HG03108 (cell line): ENCODE measurements at regions not wholly inside any gene's neighbourhood (a gene's known extent, or its start where the extent isn't known, plus 50 kb on each side); places are given as distances from the start of the nearest gene placed in this dataset.
"Not testable (repeated sequence)": the region's sequence is repeated elsewhere in the genome, so short reads cannot be mapped to it uniquely, and the experiment has no call there.

Experiments used
- ATAC-seq: cut with Tn5 transposase; IDR thresholded peaks from one replicate; pipeline ENCODE4 v1.9.1; 2021; ENCODE audit warnings: moderate library complexity; ENCODE audit not compliant: unreplicated experiment

- ATAC-seq, result no peak
Measured at GRCh38 chr17:20896153-20896649, 146.6 kb downstream of the USP22 start.

DNA sequence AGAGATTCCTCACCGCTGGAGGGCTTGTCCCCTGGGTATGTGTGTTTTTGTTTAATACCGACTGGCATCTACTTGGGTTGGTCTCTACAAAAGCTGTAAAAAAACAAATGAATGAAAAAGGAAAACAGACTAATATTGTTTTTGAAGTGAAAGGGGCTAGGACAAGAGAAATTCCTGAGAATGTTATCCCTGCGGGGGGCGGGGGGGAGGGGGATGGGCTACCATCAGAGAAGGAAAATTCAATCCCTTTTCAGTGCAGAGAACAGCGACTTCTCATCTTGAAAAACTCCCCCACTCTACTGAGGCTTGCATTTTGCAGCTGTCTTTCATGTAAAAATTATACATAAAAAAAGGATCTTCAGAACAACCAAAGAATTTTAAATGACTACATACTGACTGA lies 144.1 kb downstream of the USP22 start:
- ATAC-seq, result not testable (repeated sequence)

- ATAC-seq, result not testable (repeated sequence)
Measured at GRCh38 chr17:20902496-20902895, 140.3 kb downstream of the USP22 start.

DNA sequence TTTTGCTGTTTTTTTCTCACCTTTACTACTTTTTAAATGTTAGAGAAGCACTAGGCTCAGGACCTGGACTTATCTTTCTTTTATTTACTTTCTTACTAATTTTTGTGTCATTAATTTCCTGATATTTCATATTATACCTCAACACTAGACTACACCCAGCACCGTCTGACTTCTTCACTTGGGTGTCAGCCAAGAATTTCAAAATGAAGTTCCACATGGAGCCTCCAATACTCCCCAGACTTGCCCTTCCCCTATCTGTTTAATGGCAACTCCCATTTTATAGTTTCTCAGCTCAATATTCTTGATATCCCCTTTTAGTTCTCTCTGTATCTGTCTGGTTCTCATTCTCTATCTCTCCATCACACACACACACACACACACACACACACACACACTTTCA lies 139.3 kb downstream of the USP22 start:
- not testable (repeated sequence) for ATAC-seq

DNA sequence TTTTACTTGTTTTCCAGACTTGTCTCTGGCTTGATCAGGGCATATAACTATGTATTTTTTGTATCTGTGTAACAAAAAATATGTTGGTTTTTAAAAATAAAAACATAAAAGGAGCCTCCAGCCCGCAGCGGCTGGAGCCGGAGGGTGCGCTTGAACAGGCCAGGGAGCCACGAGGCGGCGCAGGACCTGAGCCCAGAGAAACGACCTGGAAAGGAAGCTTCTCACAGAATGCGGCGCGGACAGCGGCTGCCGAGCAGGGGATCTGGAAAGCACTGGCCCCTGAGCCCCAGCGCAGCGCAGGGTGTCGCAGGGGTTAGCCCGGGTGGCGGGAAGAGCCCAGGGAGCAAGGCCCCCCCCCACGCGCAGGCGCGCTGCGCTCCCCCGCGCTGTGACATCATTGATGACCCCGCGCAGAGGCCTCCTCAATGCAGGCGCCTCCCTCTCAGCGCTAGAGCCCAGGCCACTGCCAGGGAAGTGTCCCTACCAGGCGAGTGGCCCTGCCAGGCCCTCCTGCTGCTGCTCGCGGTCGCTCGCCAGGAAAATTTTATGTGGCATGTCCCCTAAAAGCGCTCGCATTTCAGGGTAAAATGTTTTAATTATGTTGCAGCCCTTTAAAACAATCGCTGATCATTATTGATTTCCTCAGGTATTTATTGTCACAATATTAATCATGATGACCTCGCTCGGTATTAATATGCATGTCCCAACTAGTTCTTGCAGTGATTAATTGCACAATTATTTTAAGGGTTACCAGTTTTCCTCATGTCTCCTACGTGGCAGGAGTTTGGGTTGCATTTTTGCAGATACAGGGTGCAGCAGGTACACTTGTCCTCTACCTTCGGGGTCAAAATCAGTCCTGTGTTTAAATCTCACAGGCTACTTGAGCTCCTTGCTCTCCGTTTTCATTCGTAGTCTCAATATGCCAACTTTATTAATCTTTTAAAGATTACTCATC lies 134.2 kb downstream of the USP22 start:
- ATAC-seq, result peak; percentile 88

GRCh38 chr17:20914658-20915057 lies 128.2 kb downstream of the USP22 start:
- ATAC-seq, result no peak

- ATAC-seq, result no peak
Measured at GRCh38 chr17:20916383-20916782, 126.4 kb downstream of the USP22 start.

DNA sequence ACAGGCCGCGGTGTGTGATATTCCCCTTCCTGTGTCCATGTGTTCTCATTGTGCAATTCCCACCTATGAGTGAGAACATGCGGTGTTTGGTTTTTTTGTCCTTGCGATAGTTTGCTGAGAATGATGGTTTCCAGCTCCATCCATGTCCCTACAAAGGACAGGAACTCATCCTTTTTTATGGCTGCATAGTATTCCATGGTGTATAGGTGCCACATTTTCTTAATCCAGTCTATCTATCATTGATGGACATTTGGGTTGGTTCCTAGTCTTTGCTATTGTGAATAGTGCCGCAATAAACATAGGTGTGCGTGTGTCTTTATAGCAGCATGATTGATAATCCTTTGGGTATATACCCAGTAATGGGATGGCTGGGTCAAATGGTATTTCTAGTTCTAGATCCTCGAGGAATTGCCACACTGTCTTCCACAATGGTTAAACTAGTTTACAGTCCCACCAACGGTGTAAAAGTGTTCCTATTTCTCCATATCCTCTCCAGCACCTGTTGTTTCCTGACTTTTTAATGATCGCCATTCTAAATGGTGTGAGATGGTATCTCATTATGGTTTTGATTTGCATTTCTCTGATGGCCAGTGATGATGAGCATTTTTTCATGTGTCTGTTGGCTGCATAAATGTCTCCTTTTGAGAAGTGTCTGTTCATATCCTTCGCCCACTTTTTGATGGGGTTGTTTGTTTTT lies 125.1 kb downstream of the USP22 start:
- not testable (repeated sequence) for ATAC-seq

DNA sequence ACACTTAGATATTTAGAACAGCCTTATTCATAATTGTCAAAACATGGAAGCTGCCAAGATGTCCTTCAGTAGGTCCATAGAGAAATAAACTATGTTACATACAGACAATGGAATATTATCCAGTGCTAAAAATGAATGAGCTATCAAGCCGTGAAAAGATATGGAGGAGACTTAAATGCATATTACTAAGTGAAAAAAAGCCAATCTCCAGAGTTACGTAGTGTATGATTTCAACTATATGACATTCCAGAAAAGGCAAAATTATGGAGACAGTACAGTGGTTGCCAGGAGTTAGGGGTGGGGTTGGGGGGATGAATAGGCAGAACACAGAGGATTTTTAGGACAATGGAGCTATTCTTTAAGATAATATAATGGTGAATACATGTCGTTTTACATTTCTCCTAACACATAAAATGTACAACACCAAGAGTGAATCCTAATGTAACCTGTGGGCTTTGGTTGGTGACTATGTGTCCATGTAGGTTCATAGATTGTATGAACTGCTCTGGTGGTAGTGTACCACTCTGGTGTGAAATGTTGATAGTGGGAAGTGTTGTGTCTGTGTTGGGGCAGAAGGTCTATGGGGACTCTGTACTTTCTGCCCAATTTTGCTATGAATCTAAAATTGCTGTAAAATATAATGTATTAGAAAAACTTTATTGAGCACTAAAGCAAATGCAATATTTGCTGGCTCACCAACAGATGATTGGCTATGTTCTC lies 122.6 kb downstream of the USP22 start:
- no peak for ATAC-seq

GRCh38 chr17:20920815-20921199 lies 122.0 kb downstream of the USP22 start:
- ATAC-seq, result no peak

- no peak for ATAC-seq
Measured at GRCh38 chr17:20922128-20922670, 120.6 kb downstream of the USP22 start.

GRCh38 chr17:20924306-20924705 lies 118.5 kb downstream of the USP22 start:
- no peak for ATAC-seq

DNA sequence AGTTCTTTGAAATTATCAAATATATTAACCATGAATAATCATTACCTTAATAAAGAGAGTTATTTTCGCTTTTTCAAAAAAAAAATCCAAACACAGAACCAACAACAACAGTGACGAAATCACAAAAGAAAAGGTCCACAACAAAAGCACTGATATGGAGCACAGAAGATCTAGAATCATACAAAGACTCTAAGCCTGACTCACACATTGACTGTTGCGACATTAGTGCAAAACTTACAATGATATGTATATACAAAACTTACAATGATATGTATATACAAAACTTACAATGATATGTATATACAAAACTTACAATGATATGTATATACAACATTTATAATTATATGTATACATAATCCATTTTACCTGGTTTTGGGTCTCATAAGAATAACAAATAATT lies 117.7 kb downstream of the USP22 start:
- ATAC-seq, result no peak

DNA sequence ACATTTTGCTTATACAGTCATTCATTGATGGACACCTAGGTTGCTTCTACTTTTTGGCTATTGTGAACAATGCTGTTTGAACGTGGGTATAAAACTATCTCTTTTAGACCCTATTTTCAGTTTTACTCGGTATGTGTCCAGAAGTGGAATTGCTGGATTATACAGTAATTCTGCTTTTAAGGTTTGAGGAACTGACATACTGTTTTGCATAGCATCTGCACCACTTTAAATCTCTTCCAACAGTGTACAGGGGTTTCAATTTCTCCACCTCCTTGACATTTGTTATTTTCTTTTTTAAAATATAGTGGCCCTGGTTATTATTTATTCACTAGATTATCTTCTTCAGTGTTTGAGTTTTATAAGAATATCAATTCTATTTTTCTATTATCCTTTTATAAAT lies 116.9 kb downstream of the USP22 start:
- no peak for ATAC-seq

DNA sequence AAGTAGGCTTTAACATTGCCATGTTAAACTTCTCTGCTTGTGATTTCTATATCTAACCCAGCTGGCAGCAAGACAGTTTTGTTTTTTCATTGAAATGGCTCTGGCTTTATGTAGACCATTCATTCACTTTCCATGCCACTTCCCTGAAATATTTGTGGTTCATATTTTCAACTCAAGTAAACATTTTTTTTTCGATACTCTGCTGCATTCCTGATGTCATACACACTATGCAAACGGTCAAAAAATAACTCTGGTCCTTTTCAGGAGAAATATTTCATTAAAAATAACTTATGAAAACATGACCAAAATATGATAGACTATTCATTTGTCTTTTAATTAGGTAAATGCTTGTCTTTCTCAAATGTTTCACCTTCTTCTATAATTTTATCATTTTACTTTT lies 116.3 kb downstream of the USP22 start:
- ATAC-seq, result no peak

- ATAC-seq, result no peak
Measured at GRCh38 chr17:20927308-20927977, 115.4 kb downstream of the USP22 start.

GRCh38 chr17:20929334-20929733 lies 113.5 kb downstream of the USP22 start:
- ATAC-seq, result no peak

DNA sequence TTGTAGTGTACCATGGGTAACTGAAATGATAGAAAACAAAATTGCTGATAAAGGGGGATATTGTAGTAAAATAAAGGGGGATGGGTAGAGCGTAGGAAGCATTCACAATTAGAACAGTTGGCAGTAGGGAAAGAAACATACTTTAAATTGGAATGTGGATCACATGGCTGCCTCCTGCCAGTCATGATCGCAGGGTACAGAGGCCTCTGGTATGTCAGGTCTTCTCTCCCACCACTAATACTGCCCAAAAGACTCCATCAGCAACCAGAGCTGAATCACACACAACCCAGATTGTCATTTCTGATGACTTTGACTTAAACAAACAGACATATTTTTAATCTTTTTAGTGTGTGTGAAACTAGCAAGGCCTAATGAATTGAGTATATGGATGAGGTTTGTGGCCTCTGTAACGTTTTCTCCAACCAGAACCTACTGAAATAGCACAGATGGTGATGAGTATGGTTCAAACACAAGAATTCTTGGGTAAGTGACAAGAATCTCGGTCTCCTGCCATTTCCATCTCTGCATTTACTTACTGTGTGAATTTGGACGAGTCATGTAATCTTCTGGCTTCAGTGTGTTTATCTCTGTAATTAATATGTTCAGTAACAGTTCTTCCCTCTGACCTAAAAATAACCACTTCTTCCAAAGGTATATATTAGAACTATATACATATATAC lies 112.6 kb downstream of the USP22 start:
- ATAC-seq, result no peak

DNA sequence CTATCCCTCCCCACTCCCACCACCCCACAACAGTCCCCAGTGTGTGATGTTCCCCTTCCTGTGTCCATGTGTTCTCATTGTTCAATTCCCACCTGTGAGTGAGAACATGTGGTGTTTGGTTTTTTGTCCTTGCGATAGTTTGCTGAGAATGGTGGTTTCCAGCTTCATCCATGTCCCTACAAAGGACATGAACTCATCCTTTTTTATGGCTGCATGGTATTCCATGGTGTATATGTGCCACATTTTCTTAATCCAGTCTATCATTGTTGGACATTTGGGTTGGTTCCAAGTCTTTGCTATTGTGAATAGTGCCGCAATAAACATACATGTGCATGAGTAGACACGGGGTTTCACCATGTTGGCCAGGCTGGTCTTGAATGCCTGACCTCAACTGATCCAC lies 109.8 kb downstream of the USP22 start:
- ATAC-seq, result not testable (repeated sequence)

DNA sequence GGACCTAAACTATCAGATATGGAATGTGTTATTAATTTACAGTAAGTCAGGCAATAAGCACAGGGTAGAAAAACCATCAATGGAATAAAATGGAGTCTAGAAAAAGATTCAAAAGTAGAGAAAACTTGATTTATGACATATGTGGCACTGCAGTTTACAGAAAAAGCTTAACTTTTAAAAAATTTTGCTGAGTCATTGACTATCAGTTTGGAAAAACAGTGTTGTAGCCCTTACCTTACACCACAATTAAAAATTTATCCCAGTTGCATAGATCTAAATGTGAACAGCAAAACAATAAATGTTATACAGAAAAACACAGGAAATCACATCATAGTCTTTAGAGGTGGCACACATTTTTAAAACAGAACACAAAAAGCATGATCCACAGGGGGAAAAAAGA lies 108.5 kb downstream of the USP22 start:
- no peak for ATAC-seq
